ENCODE measurements at regions not wholly inside any gene's neighbourhood (a gene's known extent, or its start where the extent isn't known, plus 50 kb on each side); places are given as distances from the start of the nearest gene placed in this dataset.

- TF ChIP-seq CTCF (IDR thresholded peaks at IDR 0.05) (no peak), ZFX (IDR thresholded peaks at IDR 0.05; ENCODE audit: borderline replicate concordance) (no peak)
Observed at GRCh38 chr7:131026297-131027000, 292.4 kb upstream of the KLF14 start.

Data from 22Rv1 (cell line).